Astrocyte (in vitro differentiated cells and primary cell): ENCODE measurements at regions not wholly inside any gene's neighbourhood (a gene's known extent, or its start where the extent isn't known, plus 50 kb on each side); places are given as distances from the start of the nearest gene placed in this dataset.
"Not testable (repeated sequence)": the region's sequence is repeated elsewhere in the genome, so short reads cannot be mapped to it uniquely, and the experiment has no call there.

ENCODE experiments used
- DNase-seq: peaks from one replicate; pipeline ENCODE4 v3.0.0-alpha.2; 2010; ENCODE audit warnings: low read depth
- FAIRE-seq: peaks from 2 replicates; lab custom pipeline; 2011; peaks lifted over from hg19 to GRCh38; lab: Jason Lieb, UNC
- H2AFZ ChIP-seq: 2 replicates; pipeline ENCODE4 v1.6.0; 2012; ENCODE audit warnings: low read depth, low read length, inconsistent platforms
- H3K27ac ChIP-seq: 2 replicates; pipeline ENCODE4 v1.5.1; 2011; ENCODE audit warnings: low read depth, low read length, inconsistent platforms
- H3K27me3 ChIP-seq: 2 replicates; pipeline ENCODE4 v1.6.0; 2011; ENCODE audit warnings: low read length, inconsistent platforms; ENCODE audit not compliant: insufficient read depth
- H3K36me3 ChIP-seq: 2 replicates; pipeline ENCODE4 v1.5.1; 2011; ENCODE audit warnings: low read length, inconsistent platforms; ENCODE audit not compliant: insufficient read depth
- H3K4me1 ChIP-seq: 2 replicates; pipeline ENCODE4 v1.5.1; 2011; ENCODE audit warnings: low read length, inconsistent platforms; ENCODE audit not compliant: insufficient read depth
- H3K4me2 ChIP-seq: 2 replicates; pipeline ENCODE4 v1.6.0; 2012; ENCODE audit warnings: low read length, inconsistent platforms
- H3K4me3 ChIP-seq: 2 replicates; pipeline ENCODE4 v1.5.1; 2011; ENCODE audit warnings: low read depth, mild to moderate bottlenecking, low read length, inconsistent platforms; ENCODE audit not compliant: insufficient read depth
- H3K79me2 ChIP-seq: 2 replicates; pipeline ENCODE4 v1.6.0; 2012; ENCODE audit warnings: mild to moderate bottlenecking, low read length, inconsistent platforms; ENCODE audit not compliant: insufficient read depth
- H3K9ac ChIP-seq: 2 replicates; pipeline ENCODE4 v1.6.0; 2012; ENCODE audit warnings: mild to moderate bottlenecking, low read length, inconsistent platforms
- H3K9me3 ChIP-seq: 2 replicates; pipeline ENCODE4 v1.5.1; 2012; ENCODE audit warnings: low read depth, mild to moderate bottlenecking, low read length, inconsistent platforms; ENCODE audit not compliant: insufficient read depth
- H4K20me1 ChIP-seq: 2 replicates; pipeline ENCODE4 v1.6.0; 2012; ENCODE audit warnings: low read length, inconsistent platforms; ENCODE audit not compliant: insufficient read depth
- H3K27ac Mint-ChIP-seq: one replicate; pipeline ENCODE4 v1.8.0; 2021; ENCODE audit warnings: mild to moderate bottlenecking, mixed read lengths; ENCODE audit not compliant: unreplicated experiment
- H3K27me3 Mint-ChIP-seq: one replicate; pipeline ENCODE4 v1.8.0; 2021; ENCODE audit warnings: low read depth, mixed read lengths; ENCODE audit not compliant: unreplicated experiment
- H3K36me3 Mint-ChIP-seq: one replicate; pipeline ENCODE4 v1.8.0; 2021; ENCODE audit warnings: low read depth, mixed read lengths; ENCODE audit not compliant: unreplicated experiment
- H3K4me1 Mint-ChIP-seq: one replicate; pipeline ENCODE4 v1.8.0; 2021; ENCODE audit warnings: low read depth, mixed read lengths; ENCODE audit not compliant: unreplicated experiment
- H3K4me3 Mint-ChIP-seq: one replicate; pipeline ENCODE4 v1.8.0; 2021; ENCODE audit warnings: mild to moderate bottlenecking, moderate library complexity, mixed read lengths; ENCODE audit not compliant: unreplicated experiment
- H3K9me3 Mint-ChIP-seq: one replicate; pipeline ENCODE4 v1.8.0; 2021; ENCODE audit warnings: mild to moderate bottlenecking, mixed read lengths; ENCODE audit not compliant: unreplicated experiment

DNA sequence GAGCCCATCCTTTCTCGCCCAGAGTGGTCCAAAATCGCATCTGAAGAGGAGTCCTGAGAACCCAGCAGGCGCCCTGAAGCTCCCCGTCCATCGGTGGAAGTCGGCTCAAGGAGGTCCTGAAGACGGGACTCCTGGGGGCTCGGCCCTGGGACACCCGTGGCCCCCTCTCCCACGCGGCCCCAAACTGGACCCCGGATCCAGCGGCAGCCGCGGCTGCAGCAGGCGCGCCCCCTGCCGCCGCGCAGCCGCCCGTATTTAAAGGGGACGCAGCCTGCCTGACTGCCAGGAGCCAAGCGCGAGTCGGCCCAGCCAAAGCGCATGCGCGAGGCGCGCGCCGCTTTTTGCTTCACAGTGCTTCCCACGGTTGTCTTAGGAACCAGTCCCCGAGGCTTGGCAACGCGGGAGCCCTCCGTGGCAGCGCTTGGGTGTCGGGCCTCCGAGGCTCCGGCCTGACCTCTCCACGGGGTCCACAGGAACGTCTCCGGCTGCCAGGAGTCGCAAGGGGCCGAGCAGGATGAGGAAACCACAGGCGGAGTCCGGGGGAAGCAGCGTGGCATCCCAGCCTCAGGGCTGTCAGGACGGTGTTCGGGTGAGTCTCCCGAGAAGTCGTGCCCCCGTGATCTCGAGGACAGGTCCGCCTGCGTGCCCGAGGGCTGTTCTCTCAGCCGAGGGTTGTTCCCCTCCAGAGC, 691.6 kb downstream of the KCNJ18 start:
- H3K4me2 ChIP-seq, H3K27me3 ChIP-seq, H3K9ac ChIP-seq, H4K20me1 ChIP-seq, H3K4me3 ChIP-seq, H3K4me1 Mint-ChIP-seq, H3K27ac Mint-ChIP-seq, H3K4me1 ChIP-seq, H3K36me3 Mint-ChIP-seq, H3K27ac ChIP-seq, H2AFZ ChIP-seq, H3K9me3 ChIP-seq, FAIRE-seq, H3K79me2 ChIP-seq, H3K36me3 ChIP-seq, H3K27me3 Mint-ChIP-seq, H3K4me3 Mint-ChIP-seq, DNase-seq, H3K9me3 Mint-ChIP-seq: not testable (repeated sequence)

DNA sequence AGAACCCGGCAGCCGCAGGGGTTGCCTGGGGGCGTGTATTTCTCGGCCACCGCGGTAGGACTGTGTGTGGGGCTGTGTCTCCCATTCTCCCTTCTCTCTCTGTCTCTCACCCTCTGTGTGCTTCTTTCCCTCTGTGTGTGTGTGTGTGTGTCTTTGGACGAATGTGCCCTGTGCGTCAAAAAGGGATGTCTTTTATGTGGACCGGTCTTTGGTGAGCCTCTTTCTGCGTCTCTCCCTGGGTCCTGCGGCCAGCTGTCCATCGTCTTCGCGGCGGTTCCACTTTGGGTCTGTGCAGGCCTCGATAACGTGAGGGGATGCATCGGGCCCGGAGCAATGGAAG, 692.1 kb downstream of the KCNJ18 start:
- not testable (repeated sequence) for H3K9me3 Mint-ChIP-seq, H3K27me3 Mint-ChIP-seq, H3K4me1 ChIP-seq, DNase-seq, H2AFZ ChIP-seq, H3K36me3 ChIP-seq, H3K4me1 Mint-ChIP-seq, H3K4me3 ChIP-seq, H3K9me3 ChIP-seq, H3K9ac ChIP-seq, H3K79me2 ChIP-seq, H3K27me3 ChIP-seq, H4K20me1 ChIP-seq, H3K4me3 Mint-ChIP-seq, H3K36me3 Mint-ChIP-seq, H3K4me2 ChIP-seq, H3K27ac ChIP-seq, H3K27ac Mint-ChIP-seq, FAIRE-seq

DNA sequence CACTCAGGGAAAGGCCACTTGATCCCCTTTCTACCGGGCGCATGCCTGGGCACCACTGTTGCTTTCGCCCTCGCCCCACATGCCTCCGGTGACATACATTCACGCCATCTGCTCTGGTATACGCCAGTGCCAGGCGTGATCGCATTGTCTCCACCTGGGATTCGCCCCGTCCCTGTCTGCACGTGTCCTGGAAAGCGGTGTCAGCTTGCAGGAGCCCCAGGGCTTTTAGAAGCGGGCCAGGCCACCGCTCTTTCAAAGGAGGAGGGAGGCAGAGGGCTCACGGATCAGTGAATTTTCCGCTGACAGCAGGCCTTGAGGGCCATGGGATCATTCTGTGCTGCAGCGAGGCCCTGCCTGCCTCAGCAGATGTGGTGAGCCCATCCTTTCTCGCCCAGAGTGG, 706.1 kb downstream of the KCNJ18 start:
- not testable (repeated sequence) for FAIRE-seq, H3K9me3 Mint-ChIP-seq, H3K27ac ChIP-seq, H3K36me3 ChIP-seq, H3K9me3 ChIP-seq, H3K27ac Mint-ChIP-seq, H3K79me2 ChIP-seq, H3K4me1 ChIP-seq, H3K4me2 ChIP-seq, H3K4me1 Mint-ChIP-seq, H3K4me3 ChIP-seq, H3K36me3 Mint-ChIP-seq, H3K27me3 ChIP-seq, DNase-seq, H4K20me1 ChIP-seq, H2AFZ ChIP-seq, H3K27me3 Mint-ChIP-seq, H3K4me3 Mint-ChIP-seq, H3K9ac ChIP-seq

DNA sequence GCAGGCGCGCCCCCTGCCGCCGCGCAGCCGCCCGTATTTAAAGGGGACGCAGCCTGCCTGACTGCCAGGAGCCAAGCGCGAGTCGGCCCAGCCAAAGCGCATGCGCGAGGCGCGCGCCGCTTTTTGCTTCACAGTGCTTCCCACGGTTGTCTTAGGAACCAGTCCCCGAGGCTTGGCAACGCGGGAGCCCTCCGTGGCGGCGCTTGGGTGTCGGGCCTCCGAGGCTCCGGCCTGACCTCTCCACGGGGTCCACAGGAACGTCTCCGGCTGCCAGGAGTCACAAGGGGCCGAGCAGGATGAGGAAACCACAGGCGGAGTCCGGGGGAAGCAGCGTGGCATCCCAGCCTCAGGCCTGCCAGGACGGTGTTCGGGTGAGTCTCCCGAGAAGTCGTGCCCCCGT, 706.7 kb downstream of the KCNJ18 start:
- H3K27ac Mint-ChIP-seq, H4K20me1 ChIP-seq, H3K9me3 ChIP-seq, H3K4me1 Mint-ChIP-seq, H3K4me3 ChIP-seq, H3K36me3 ChIP-seq, H3K27me3 ChIP-seq, H3K27me3 Mint-ChIP-seq, H3K4me3 Mint-ChIP-seq, H3K4me2 ChIP-seq, H3K36me3 Mint-ChIP-seq, H2AFZ ChIP-seq, H3K4me1 ChIP-seq, H3K9me3 Mint-ChIP-seq, FAIRE-seq, H3K79me2 ChIP-seq, DNase-seq, H3K27ac ChIP-seq, H3K9ac ChIP-seq: not testable (repeated sequence)

DNA sequence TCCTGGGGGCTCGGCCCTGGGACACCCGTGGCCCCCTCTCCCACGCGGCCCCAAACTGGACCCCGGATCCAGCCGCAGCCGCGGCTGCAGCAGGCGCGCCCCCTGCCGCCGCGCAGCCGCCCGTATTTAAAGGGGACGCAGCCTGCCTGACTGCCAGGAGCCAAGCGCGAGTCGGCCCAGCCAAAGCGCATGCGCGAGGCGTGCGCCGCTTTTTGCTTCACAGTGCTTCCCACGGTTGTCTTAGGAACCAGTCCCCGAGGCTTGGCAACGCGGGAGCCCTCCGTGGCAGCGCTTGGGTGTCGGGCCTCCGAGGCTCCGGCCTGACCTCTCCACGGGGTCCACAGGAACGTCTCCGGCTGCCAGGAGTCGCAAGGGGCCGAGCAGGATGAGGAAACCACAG, 712.8 kb downstream of the KCNJ18 start:
- H3K9me3 Mint-ChIP-seq, H3K9ac ChIP-seq, H3K36me3 Mint-ChIP-seq, DNase-seq, H3K4me1 Mint-ChIP-seq, H3K9me3 ChIP-seq, H3K4me3 ChIP-seq, H3K27me3 ChIP-seq, H3K79me2 ChIP-seq, H2AFZ ChIP-seq, H3K4me3 Mint-ChIP-seq, H3K27ac ChIP-seq, H3K27me3 Mint-ChIP-seq, H3K4me2 ChIP-seq, H4K20me1 ChIP-seq, FAIRE-seq, H3K36me3 ChIP-seq, H3K4me1 ChIP-seq, H3K27ac Mint-ChIP-seq: not testable (repeated sequence)
